Endothelial cell (in vitro differentiated cells): ENCODE measurements at regions not wholly inside any gene's neighbourhood (a gene's known extent, or its start where the extent isn't known, plus 50 kb on each side); places are given as distances from the start of the nearest gene placed in this dataset.

ENCODE experiments used
- DNase-seq: peaks from one replicate; pipeline ENCODE4 v3.0.0; 2021; ENCODE audit warnings: low spot score
- H3K27ac Mint-ChIP-seq: one replicate; pipeline ENCODE4 v1.8.0; 2021; ENCODE audit warnings: mixed read lengths, inconsistent platforms; ENCODE audit not compliant: unreplicated experiment
- H3K27me3 Mint-ChIP-seq: one replicate; pipeline ENCODE4 v1.8.0; 2021; ENCODE audit warnings: mild to moderate bottlenecking, moderate library complexity, mixed read lengths, inconsistent platforms; ENCODE audit not compliant: unreplicated experiment
- H3K36me3 Mint-ChIP-seq: one replicate; pipeline ENCODE4 v1.8.0; 2021; ENCODE audit warnings: mild to moderate bottlenecking, low read depth, mixed read lengths, inconsistent platforms; ENCODE audit not compliant: unreplicated experiment
- H3K4me1 Mint-ChIP-seq: one replicate; pipeline ENCODE4 v1.8.0; 2021; ENCODE audit warnings: mild to moderate bottlenecking, mixed read lengths, inconsistent platforms; ENCODE audit not compliant: unreplicated experiment
- H3K4me3 Mint-ChIP-seq: one replicate; pipeline ENCODE4 v1.8.0; 2021; ENCODE audit warnings: mild to moderate bottlenecking, mixed read lengths, inconsistent platforms; ENCODE audit not compliant: unreplicated experiment
- H3K9me3 Mint-ChIP-seq: one replicate; pipeline ENCODE4 v1.8.0; 2021; ENCODE audit warnings: mixed read lengths, inconsistent platforms; ENCODE audit not compliant: unreplicated experiment
- TF ChIP-seq, protein P1 (sequence below): fragments of 200-600 bp; sonication (generic); IDR thresholded peaks from one replicate; pipeline ENCODE4 v1.5.0; 2021; ENCODE audit warnings: antibody characterized with exemption; ENCODE audit not compliant: unreplicated experiment

DNA sequence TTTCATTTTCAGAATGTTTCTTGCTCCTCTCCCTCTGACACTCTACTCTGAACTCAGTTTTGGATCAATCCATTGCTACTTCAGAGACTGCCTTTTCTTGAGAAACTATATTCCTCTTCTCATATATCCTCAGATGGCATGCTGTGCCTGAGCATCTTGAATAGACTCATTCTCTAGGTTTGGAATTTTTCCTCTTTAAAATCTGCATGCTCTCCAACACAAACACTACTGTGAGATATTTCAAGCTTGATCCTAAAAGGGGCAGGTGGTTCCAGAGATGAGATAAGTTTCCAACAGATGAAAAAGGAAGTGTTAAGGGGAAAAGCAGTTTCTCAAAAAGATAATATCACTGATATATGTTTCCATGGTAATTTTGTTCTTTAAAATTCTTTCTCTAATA is 742.2 kb upstream of the EPHA6 start:
- H3K27ac Mint-ChIP-seq, result no peak overlapping the region
- peaks cover 4% of the 10 kb centered on the region for H3K4me1 Mint-ChIP-seq
- DNase-seq, result no peak
- TF ChIP-seq, protein P1, sequence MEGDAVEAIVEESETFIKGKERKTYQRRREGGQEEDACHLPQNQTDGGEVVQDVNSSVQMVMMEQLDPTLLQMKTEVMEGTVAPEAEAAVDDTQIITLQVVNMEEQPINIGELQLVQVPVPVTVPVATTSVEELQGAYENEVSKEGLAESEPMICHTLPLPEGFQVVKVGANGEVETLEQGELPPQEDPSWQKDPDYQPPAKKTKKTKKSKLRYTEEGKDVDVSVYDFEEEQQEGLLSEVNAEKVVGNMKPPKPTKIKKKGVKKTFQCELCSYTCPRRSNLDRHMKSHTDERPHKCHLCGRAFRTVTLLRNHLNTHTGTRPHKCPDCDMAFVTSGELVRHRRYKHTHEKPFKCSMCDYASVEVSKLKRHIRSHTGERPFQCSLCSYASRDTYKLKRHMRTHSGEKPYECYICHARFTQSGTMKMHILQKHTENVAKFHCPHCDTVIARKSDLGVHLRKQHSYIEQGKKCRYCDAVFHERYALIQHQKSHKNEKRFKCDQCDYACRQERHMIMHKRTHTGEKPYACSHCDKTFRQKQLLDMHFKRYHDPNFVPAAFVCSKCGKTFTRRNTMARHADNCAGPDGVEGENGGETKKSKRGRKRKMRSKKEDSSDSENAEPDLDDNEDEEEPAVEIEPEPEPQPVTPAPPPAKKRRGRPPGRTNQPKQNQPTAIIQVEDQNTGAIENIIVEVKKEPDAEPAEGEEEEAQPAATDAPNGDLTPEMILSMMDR, result no peak
- no peaks in the 10 kb centered on the region for H3K9me3 Mint-ChIP-seq
- no peak overlapping the region for H3K4me3 Mint-ChIP-seq
- peaks cover 4% of the 10 kb centered on the region for H3K36me3 Mint-ChIP-seq
- H3K27me3 Mint-ChIP-seq, result peaks cover 2% of the 10 kb centered on the region

DNA sequence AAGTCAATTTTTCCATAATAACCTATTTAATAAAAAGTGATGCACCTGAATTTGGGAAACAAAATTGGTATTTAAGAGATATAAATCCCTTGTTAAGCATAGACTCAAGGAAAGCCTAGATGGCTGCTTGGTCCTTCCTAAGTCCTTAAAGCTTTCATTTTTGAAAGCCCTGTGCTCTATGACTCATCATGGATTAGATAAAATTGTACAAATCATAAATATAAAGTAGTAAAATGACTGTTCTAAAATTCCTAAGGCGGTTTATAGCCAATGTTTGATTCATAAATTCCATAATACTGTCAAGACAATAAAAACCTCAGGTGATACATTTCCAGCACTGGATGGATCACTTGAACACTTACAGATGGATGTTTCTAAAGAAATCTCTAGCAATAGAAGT is 730.8 kb upstream of the EPHA6 start:
- no peak for DNase-seq
- Mint-ChIP-seq H3K9me3 (no peaks in the 10 kb centered on the region), H3K36me3 (no peaks in the 10 kb centered on the region), H3K4me3 (no peak overlapping the region), H3K27ac (no peak overlapping the region), H3K4me1 (no peaks in the 10 kb centered on the region), H3K27me3 (no peaks in the 10 kb centered on the region)
- TF ChIP-seq, protein P1, result no peak

DNA sequence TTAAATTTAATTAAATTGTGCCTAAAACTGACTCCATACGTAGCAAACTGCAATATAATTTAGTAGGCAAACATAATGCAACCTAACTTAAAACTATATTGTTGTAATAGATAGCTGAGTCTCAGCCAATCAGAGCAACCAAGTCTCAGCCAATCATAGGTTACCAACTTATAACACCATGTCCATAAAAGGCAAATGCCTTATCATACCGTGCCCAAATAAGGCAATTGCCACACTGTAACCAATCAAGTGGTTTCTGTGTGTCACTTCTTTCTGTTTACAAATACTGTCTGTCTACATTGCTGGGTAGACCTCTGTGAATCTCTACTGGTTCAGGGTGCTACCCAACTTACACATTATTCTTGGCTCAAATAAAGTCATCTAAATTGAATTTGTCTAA is 728.4 kb upstream of the EPHA6 start:
- DNase-seq, result no peak
- TF ChIP-seq, protein P1, result no peak
- Mint-ChIP-seq H3K27me3 (no peaks in the 10 kb centered on the region), H3K9me3 (no peaks in the 10 kb centered on the region), H3K4me3 (no peak overlapping the region), H3K4me1 (no peaks in the 10 kb centered on the region), H3K27ac (no peak overlapping the region), H3K36me3 (no peaks in the 10 kb centered on the region)

DNA sequence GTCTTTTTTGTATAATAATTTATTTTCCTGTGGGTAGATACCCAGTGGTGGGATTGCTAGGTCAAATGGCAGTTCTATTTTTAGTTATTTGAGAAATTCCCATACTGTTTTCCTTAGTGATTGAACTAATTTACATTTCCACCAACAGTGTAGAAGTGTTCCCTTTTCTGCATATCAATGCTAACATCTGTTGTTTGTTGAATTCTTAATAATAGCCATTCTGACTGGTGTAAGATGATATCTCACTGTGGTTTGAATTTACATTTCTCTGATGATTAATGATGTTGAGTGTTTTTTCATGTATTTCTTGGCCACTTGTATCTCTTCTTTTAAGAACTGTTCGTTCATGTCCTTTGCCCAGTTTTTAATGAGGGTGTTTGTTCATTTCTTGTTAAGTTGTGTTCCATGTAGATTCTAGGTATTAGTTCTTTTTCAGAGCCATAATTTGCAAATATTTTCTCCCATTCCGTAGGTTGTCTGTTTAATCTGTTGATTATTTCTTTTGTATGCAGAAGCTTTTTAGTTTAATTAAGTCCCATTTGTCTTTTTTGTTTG is 713.3 kb upstream of the EPHA6 start:
- Mint-ChIP-seq H3K27ac (no peak overlapping the region), H3K4me3 (no peak overlapping the region), H3K36me3 (no peaks in the 10 kb centered on the region), H3K27me3 (no peaks in the 10 kb centered on the region), H3K9me3 (no peaks in the 10 kb centered on the region), H3K4me1 (peaks cover 5% of the 10 kb centered on the region)
- DNase-seq, result no peak
- TF ChIP-seq, protein P1, result no peak

DNA sequence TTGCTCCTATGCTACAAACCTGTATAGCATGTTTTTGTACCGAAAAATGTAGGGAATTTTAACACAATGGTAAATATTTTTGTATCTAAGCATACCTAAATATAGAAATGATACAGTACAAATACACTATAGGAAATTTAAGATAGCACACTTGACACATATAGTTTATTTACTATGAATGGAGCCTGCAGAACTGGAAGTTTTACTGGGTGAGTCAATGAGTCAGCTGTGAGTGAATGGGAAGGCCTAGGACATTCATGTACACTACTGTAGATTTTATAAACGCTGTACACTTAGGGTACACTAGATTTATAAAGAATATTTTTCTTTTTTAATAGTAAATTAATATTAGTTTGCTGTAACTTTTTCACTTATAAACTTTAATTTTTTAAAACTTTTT is 707.7 kb upstream of the EPHA6 start:
- DNase-seq, result no peak
- Mint-ChIP-seq H3K4me3 (no peak overlapping the region), H3K4me1 (no peaks in the 10 kb centered on the region), H3K27ac (no peak overlapping the region), H3K27me3 (no peaks in the 10 kb centered on the region), H3K36me3 (no peaks in the 10 kb centered on the region), H3K9me3 (no peaks in the 10 kb centered on the region)
- TF ChIP-seq, protein P1, result no peak
